ENCODE measurements at regions not wholly inside any gene's neighbourhood (a gene's known extent, or its start where the extent isn't known, plus 50 kb on each side); places are given as distances from the start of the nearest gene placed in this dataset.

GRCh38 chr18:60176259-60176658 lies 196.3 kb downstream of the MC4R start:
- intact Hi-C loops (cut with DNase I) = no loop called here
- no peak overlapping the region for H3K27ac ChIP-seq (replicated peaks in 1 of 4)

GRCh38 chr18:60174832-60175231 lies 197.7 kb downstream of the MC4R start:
- intact Hi-C loops (cut with DNase I) = no loop called here
- H3K27ac ChIP-seq (replicated peaks in 1 of 4) = no peak overlapping the region
- H3K4me3 ChIP-seq = no peak overlapping the region
- H3K27me3 ChIP-seq = no peaks in the 10 kb centered on the region
- DNase-seq (ENCODE audit: extremely low spot score) = no peak
- no peaks in the 10 kb centered on the region for H3K36me3 ChIP-seq
- H3K4me1 ChIP-seq = no peaks in the 10 kb centered on the region
- peaks cover 0 to 5% (median 0%) of the 10 kb centered on the region in 4 donors for H3K9me3 ChIP-seq
- no peak for TF ChIP-seq POLR2A (IDR thresholded peaks at IDR 0.05; ENCODE audit: low read depth)
- no peak for TF ChIP-seq EP300 (IDR thresholded peaks at IDR 0.05)
- TF ChIP-seq CTCF (IDR thresholded peaks at IDR 0.05) = no peak
- no peak for TF ChIP-seq POLR2AphosphoS5 (IDR thresholded peaks at IDR 0.05)
- 90% methylated on average over 2 of the region's 2 CpGs for WGBS

More at GRCh38 chr18:60176259-60176658, 196.3 kb downstream of the MC4R start:
- Histone ChIP-seq H3K27me3 (no peaks in the 10 kb centered on the region), H3K36me3 (no peaks in the 10 kb centered on the region), H3K4me3 (no peak overlapping the region), H3K4me1 (no peaks in the 10 kb centered on the region), H3K9me3 (peaks cover 0 to 5% (median 0%) of the 10 kb centered on the region in 4 donors)
- TF ChIP-seq CTCF (IDR thresholded peaks at IDR 0.05) (no peak), POLR2AphosphoS5 (IDR thresholded peaks at IDR 0.05) (no peak), EP300 (IDR thresholded peaks at IDR 0.05) (no peak), POLR2A (IDR thresholded peaks at IDR 0.05; ENCODE audit: low read depth) (no peak)
- WGBS = 29% methylated on average over 1 of the region's 1 CpG
- DNase-seq (ENCODE audit: extremely low spot score) = no peak

GRCh38 chr18:60172030-60172429 lies 200.5 kb downstream of the MC4R start:
- intact Hi-C loops (cut with DNase I) = no loop called here
- Histone ChIP-seq H3K27ac (replicated peaks in 1 of 4) (no peak overlapping the region), H3K9me3 (no peaks in the 10 kb centered on the region), H3K27me3 (no peaks in the 10 kb centered on the region), H3K36me3 (no peaks in the 10 kb centered on the region), H3K4me1 (no peaks in the 10 kb centered on the region), H3K4me3 (no peak overlapping the region)
- TF ChIP-seq POLR2AphosphoS5 (IDR thresholded peaks at IDR 0.05) (no peak), POLR2A (IDR thresholded peaks at IDR 0.05; ENCODE audit: low read depth) (no peak), CTCF (IDR thresholded peaks at IDR 0.05) (no peak), EP300 (IDR thresholded peaks at IDR 0.05) (no peak)
- 96% methylated on average over 2 of the region's 2 CpGs for WGBS
- DNase-seq (ENCODE audit: extremely low spot score) = no peak

GRCh38 chr18:60163622-60164021 lies 209.0 kb downstream of the MC4R start:
- no peak for DNase-seq (ENCODE audit: extremely low spot score)
- Histone ChIP-seq H3K36me3 (no peaks in the 10 kb centered on the region), H3K9me3 (no peaks in the 10 kb centered on the region), H3K4me1 (no peaks in the 10 kb centered on the region), H3K27ac (replicated peaks in 1 of 4) (no peak overlapping the region), H3K27me3 (no peaks in the 10 kb centered on the region), H3K4me3 (no peak overlapping the region)
- intact Hi-C loops (cut with DNase I) = no loop called here
- no peak for TF ChIP-seq EP300 (IDR thresholded peaks at IDR 0.05)
- no peak for TF ChIP-seq POLR2A (IDR thresholded peaks at IDR 0.05; ENCODE audit: low read depth)
- TF ChIP-seq CTCF (IDR thresholded peaks at IDR 0.05) = no peak
- no peak for TF ChIP-seq POLR2AphosphoS5 (IDR thresholded peaks at IDR 0.05)
- WGBS = 87% methylated on average over 5 of the region's 5 CpGs

- H3K36me3 ChIP-seq = no peaks in the 10 kb centered on the region
- TF ChIP-seq EP300 (IDR thresholded peaks at IDR 0.05) (no peak), POLR2AphosphoS5 (IDR thresholded peaks at IDR 0.05) (no peak), POLR2A (IDR thresholded peaks at IDR 0.05; ENCODE audit: low read depth) (no peak), CTCF (IDR thresholded peaks at IDR 0.05) (no peak)
- no peaks in the 10 kb centered on the region for H3K4me1 ChIP-seq
- intact Hi-C loops (cut with DNase I) = no loop called here
- no peak overlapping the region for H3K4me3 ChIP-seq
- DNase-seq (ENCODE audit: extremely low spot score) = no peak
- H3K27me3 ChIP-seq = no peaks in the 10 kb centered on the region
- no peaks in the 10 kb centered on the region for H3K9me3 ChIP-seq
- H3K27ac ChIP-seq (replicated peaks in 1 of 4) = no peak overlapping the region
Observed at GRCh38 chr18:60162388-60162787, 210.2 kb downstream of the MC4R start.
